H1 (cell line): ENCODE measurements at regions not wholly inside any gene's neighbourhood (a gene's known extent, or its start where the extent isn't known, plus 50 kb on each side); places are given as distances from the start of the nearest gene placed in this dataset.

ENCODE experiments used
- CHD7 ChIP-seq: fragments of 300-600 bp; sonication (generic); IDR thresholded peaks from 2 replicates; pipeline ENCODE4 v1.7.1; 2012; ENCODE audit warnings: low read length, moderate library complexity, mild to moderate bottlenecking, inconsistent platforms; ENCODE audit not compliant: insufficient replicate concordance
- CTCF ChIP-seq, 3 experiments: IDR thresholded peaks; 1 replicate in 2 of 3; 2 replicates in 1 of 3; pipeline versions ENCODE4 v1.5.1 to v1.6.1; 2011; ENCODE audit warnings: low read length in 3 of 3, mild to moderate bottlenecking in 3 of 3, inconsistent platforms in 2 of 3, low read depth in 1 of 3, moderate library complexity in 1 of 3; ENCODE audit not compliant: insufficient read depth in 1 of 3; ENCODE audit errors: control extremely low read depth in 1 of 3
- SP4 ChIP-seq: IDR thresholded peaks from 2 replicates; pipeline ENCODE4 v1.6.1; 2012; ENCODE audit warnings: low read length, inconsistent platforms
- TEAD4 ChIP-seq: IDR thresholded peaks from 2 replicates; pipeline ENCODE4 v1.6.1; 2012; ENCODE audit warnings: low read depth, low read length, inconsistent platforms, mixed read lengths

GRCh38 chr13:42680748-42681147 lies 100.6 kb upstream of the FAM216B start (continued):
- TF ChIP-seq CHD7: no peak
- TF ChIP-seq CTCF (IDR thresholded peaks at IDR 0.05; ENCODE audit: control extremely low read depth in 1 of 3, insufficient read depth in 1 of 3, low read depth in 1 of 3, low read length in 3 of 3): no peak
- no peak for TF ChIP-seq TEAD4
- TF ChIP-seq SP4: no peak
